NCI-H460 (cell line): ENCODE measurements at regions not wholly inside any gene's neighbourhood (a gene's known extent, or its start where the extent isn't known, plus 50 kb on each side); places are given as distances from the start of the nearest gene placed in this dataset.
A peak's percentile ranks its signal among the peaks of the same experiment; 100 is the strongest.

Experiments
- DNase-seq: peaks from one replicate; pipeline ENCODE4 v3.0.0-alpha.2; 2016; ENCODE audit warnings: low read depth; ENCODE audit errors: extremely low read depth

DNA sequence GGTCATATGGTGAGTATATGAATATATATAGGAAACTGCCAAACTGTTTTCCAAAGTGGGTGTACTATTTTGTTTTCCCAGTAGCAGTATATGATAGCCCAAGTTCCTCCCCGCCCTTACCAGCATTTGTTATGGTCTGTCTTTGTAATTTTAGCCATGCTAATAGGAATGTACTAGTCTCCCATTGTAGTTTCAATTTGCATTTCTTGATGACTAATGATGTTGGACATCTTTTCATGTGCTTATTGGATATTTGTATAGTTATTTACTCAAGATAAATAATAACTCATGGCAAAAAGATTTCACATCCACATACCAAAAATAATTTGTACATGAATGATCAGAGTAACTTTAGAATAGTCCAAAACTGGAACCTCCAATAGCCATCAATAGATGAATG, 75.3 kb upstream of the SERP2 start:
- peak; percentile 50 for DNase-seq

DNA sequence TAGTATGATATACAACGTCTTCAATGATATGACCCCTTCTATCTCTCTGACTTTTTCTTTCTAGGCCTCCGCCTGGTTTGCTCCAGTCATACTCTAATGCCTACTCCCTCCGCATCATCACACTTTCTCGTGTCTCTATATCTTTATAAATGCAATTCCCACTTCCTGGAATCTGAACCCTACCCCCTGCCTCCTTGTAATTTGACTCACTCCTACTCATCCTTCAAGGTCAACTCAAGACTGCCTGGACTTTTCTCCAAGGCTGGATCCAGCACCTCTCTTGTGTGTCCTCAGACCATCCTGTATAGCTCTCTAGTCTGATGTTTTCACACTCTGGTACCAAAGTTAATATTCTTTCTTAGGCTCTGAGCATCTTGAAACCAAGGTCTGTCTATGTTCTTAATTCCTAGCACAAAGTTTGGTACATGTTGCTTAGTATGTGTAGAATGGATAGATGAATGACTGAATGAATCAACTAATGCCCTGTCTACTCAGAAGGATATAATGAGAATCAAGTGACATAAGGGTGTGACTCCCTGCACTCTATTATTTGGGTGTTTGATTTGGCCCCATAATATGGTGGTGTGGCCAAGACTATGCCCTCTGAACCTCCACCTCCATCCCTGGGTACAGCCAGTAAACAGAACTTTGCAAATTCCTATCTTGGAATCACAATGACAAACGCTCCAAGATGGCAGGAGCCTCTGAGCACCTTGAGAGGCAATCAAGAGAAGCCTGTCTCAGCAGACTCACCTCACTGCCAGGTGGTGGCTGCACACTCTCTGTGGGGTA, 74.3 kb upstream of the SERP2 start:
- no peak for DNase-seq

GRCh38 chr13:44300895-44301638, 72.6 kb upstream of the SERP2 start:
- DNase-seq, result peak; percentile 82

GRCh38 chr13:44301639-44302015, 72.0 kb upstream of the SERP2 start:
- DNase-seq, result no peak

GRCh38 chr13:44302233-44302632, 71.4 kb upstream of the SERP2 start:
- DNase-seq, result no peak

GRCh38 chr13:44302940-44303575, 70.6 kb upstream of the SERP2 start:
- no peak for DNase-seq

DNA sequence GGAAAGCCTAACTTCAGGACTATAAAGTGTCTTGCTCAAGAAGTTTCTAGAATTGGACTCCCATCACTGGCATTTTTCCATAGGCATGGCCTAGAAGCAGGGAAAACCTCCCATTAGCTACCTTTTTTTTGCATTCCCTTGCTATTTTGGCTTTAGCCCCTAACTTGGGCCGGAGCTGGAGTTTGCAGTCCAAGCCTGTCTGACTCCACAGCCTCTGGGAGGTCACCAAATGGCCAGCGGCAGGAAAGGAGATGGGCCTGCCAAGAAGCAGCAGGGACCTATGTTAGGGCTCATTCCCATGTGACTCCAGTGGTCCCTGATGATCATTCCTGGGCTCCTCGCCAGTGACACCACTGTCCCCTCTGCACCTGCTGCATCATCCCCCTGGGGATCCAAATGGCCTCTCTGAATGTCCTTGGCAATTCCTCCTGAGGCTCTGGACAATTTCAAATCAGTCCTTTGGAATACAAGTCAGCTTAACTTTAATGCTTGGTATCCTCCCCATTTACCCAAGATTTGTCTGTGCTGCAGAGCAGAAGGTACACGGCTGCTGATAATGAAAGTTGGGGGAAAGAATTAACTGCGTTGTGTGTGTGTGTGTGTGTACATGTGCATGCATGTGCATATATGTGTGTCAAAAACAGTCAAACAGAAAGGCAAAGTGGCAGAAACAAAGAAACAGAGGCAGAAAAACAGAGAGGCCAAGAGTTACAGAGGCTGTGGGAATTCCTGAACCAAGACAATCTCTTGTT, 69.8 kb upstream of the SERP2 start:
- DNase-seq, result no peak

GRCh38 chr13:44304433-44304725, 69.2 kb upstream of the SERP2 start:
- DNase-seq, result no peak

DNA sequence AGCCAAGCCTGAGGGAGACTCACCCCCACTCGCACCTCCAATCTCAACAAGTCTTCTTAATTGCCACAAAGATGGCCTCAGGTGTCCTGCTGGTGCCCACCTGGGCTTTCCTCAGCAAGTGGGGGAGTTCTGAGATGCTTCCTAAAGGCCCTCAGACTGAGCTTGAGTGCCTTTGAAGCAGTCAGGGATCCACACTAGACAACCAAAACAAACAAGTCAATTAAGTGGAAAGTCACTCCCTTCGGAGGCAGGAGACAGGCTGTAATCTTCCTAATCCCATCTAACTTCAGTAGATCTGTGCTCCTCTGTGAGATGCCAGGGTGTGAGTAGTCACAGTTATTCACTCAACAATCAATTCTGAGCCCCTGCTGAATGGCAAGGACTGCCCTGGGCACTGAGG, 68.3 kb upstream of the SERP2 start:
- no peak for DNase-seq

GRCh38 chr13:44305917-44306370, 67.7 kb upstream of the SERP2 start:
- no peak for DNase-seq

DNA sequence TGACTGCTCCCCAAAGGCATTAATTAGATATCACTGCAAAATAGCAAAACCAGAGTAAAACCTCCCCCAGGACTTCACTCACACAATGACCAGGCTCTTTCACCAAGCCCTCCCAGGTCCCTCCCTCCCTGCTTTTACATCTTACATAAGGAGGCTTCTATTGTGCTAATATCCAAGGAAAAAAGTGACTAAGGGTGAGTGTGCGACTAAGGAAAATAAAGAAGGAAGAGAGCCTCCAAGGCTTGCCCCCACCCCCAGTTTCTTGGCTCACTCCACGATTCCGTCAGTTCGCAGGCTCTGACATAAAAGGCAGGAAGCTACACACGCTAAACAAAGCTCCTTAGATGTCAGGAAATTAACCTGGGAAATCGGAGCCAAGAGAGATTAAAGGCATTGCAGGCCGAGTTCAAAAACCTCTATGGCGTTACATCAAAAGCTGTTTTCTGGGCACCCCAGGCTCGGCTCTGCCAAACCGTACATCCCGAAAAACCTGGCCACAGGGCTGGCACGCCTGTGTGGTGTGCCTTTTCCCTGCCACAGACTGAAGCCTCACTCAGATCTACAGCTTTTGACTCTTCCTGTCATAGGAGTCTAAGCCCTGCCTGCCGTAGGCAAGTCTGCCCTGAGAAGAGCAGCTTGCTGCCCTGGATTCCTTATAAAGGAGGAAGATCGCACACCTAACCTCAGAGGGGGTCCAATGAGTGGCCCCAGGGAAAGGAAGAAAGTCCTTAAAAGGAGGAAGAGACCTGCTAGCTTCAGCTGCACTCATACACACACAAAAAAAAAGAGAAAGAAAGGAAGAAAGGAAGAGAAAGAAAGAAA, 67.0 kb upstream of the SERP2 start:
- peak; percentile 97 for DNase-seq

GRCh38 chr13:44307255-44307654, 66.4 kb upstream of the SERP2 start:
- peak; percentile 63 for DNase-seq

- no peak for DNase-seq
Observed at GRCh38 chr13:44307844-44308243, 65.8 kb upstream of the SERP2 start.

DNA sequence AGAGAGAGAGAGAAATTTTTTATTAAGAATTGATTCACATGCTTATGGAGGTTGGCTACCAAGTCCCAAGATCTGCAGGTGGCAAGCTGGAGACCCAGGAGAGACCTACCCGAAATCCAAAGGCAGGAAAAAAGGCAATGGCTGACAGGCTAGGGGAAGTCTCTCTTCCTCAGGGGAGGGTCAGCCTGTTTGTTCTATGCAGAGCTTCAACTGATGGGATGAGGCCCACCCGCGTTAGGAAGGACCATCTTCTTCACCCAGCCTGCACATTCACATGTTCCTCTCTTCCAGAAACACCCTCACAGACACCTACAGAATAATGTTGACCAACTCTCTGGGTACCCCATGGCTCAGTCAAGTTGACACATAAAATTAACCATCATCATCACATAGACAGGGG, 65.3 kb upstream of the SERP2 start:
- DNase-seq, result no peak

- DNase-seq, result peak; percentile 96
Observed at GRCh38 chr13:44309794-44310757, 63.5 kb upstream of the SERP2 start.

DNA sequence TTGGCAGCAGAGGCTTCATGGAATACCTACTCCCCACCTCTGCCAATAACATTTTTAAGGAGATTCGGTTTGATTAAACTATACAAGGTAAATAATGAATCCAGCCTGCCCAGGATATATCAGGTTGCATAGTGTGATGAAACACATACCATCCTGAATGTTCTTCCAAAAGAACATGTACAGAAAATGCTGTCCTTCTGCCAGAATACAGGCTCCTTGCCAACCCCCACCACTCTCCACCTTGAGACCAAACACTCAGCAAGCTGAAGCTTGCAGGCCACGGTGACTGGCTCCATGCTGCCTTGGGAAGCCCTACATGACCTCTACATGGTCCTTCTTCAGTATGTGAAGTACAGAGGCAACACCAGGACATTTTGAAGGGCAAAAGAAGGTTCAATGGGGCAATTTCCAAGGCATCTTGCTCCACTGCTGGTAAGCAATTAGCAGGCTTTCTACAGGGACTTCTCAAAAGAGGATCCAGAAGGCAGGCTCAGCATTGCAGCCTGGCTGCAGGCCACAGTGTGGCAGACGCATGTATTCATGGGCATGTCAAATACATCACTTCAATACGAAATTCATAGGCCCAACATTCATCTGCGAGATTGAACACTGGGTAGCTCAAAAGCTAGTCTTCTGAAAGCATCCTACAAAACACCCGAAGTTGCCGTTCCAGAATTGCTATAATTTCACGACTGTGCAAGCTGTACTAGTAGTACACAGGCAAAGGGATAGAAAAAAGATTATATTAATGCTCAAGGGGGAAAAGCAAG, 62.4 kb upstream of the SERP2 start:
- peak; percentile 62 for DNase-seq

DNA sequence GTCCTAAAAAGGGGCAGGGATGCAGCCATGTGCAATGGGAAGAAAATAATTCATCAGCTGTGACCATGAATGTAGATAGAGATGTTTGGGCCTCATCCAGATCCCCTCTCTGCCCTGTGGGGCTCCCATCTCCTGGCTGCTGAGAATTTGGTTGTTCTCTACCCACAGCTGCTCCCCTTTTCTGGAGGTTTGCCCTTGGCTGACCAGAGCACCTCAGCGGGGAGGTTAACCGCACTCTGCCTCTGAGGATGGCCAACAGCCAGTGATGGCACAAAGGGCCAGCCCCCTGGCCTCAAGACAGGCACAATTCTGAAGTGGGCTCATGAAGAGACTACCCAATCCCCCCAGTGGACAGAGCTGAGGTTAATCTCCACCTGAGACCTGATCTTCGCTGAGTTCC, 61.5 kb upstream of the SERP2 start:
- DNase-seq, result no peak

DNA sequence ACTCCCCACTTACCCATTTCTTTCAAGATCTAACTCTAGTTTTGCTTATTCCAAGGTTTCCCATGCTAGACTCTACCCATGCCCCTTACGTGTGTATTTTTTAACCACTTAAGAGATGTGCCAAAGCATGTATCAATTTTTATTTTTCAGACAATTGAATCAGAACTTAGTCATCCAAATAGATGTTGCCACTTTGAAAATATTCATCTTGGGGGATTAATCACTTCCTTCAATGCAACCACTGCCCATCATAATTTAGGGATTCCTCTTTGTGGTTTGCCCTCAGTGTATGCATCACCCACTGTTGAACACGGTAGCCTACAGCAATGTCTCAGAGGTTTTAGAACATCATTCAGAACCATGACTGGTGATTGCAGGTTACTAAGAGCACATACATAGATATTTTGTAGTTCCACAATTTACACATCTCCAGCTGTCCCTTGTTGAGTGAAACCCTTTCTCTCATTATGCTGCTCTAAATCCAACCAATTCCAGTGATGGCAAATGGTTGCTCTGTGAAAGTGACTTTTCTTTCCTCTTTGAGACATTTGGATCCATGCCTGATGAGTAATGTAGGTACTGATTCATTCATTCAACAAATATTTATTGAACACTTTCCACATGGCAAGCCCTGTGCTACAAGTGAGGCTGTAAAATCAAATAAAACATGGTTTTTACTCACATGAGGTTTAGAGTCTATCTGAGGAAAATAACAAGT, 60.6 kb upstream of the SERP2 start:
- DNase-seq, result peak; percentile 92
